SK-N-SH treated with all-trans-retinoic acid at 6 μM for 48 hours (cell line): ENCODE measurements at regions not wholly inside any gene's neighbourhood (a gene's known extent, or its start where the extent isn't known, plus 50 kb on each side); places are given as distances from the start of the nearest gene placed in this dataset.

Experiments used
- ARNTL ChIP-seq: fragments of 450-650 bp; formaldehyde crosslinking; IDR thresholded peaks from 2 replicates; pipeline ENCODE4 v1.5.0; 2020; ENCODE audit warnings: low read depth, mild to moderate bottlenecking, moderate library complexity, borderline replicate concordance
- BACH2 ChIP-seq: fragments of 250-450 bp; sonication (Bioruptor Pico); IDR thresholded peaks from 2 replicates; pipeline ENCODE4 v1.9.0; 2021; ENCODE audit warnings: mild to moderate bottlenecking, borderline replicate concordance
- CREB5 ChIP-seq: fragments of 250-450 bp; sonication (Bioruptor Pico); IDR thresholded peaks from 2 replicates; pipeline ENCODE4 v1.5.1; 2020; ENCODE audit warnings: low read depth, mild to moderate bottlenecking, moderate library complexity
- CSDC2 ChIP-seq: fragments of 250-450 bp; sonication (Bioruptor Pico); IDR thresholded peaks from 2 replicates; pipeline ENCODE4 v1.5.0; 2020; ENCODE audit warnings: mild to moderate bottlenecking, moderate library complexity
- ESRRG ChIP-seq: fragments of 250-450 bp; sonication (Bioruptor Pico); IDR thresholded peaks from 2 replicates; pipeline ENCODE4 v1.6.1; 2021; ENCODE audit warnings: mild to moderate bottlenecking
- ISL1 ChIP-seq: fragments of 250-450 bp; sonication (Bioruptor Pico); IDR thresholded peaks from 2 replicates; pipeline ENCODE4 v2.1.2; 2022; ENCODE audit warnings: mild to moderate bottlenecking, moderate library complexity
- PATZ1 ChIP-seq: fragments of 250-450 bp; sonication (Bioruptor Pico); IDR thresholded peaks from 2 replicates; pipeline ENCODE4 v1.8.0; 2020; ENCODE audit warnings: mild to moderate bottlenecking, moderate library complexity, borderline replicate concordance
- POU6F1 ChIP-seq: fragments of 250-450 bp; sonication (Bioruptor Pico); IDR thresholded peaks from 2 replicates; pipeline ENCODE4 v1.8.0; 2021; ENCODE audit warnings: low read depth, mild to moderate bottlenecking, moderate library complexity, borderline replicate concordance
- PPARA ChIP-seq: fragments of 250-450 bp; sonication (Bioruptor Pico); IDR thresholded peaks from 2 replicates; pipeline ENCODE4 v1.5.0; 2020; ENCODE audit warnings: mild to moderate bottlenecking, borderline replicate concordance
- SNAI2 ChIP-seq: fragments of 250-450 bp; sonication (Bioruptor Pico); IDR thresholded peaks from 2 replicates; pipeline ENCODE4 v1.5.0; 2020; ENCODE audit warnings: mild to moderate bottlenecking, moderate library complexity
- ZFP3 ChIP-seq: fragments of 250-450 bp; sonication (Bioruptor Pico); IDR thresholded peaks from 2 replicates; pipeline ENCODE4 v1.5.0; 2020; ENCODE audit warnings: mild to moderate bottlenecking, moderate library complexity
- ZFP30 ChIP-seq: fragments of 450-650 bp; formaldehyde crosslinking; IDR thresholded peaks from 2 replicates; pipeline ENCODE4 v1.5.0; 2022; ENCODE audit warnings: mild to moderate bottlenecking, moderate library complexity

GRCh38 chr2:103145739-103146138, 383.9 kb downstream of the TMEM182 start:
- no peak for TF ChIP-seq PPARA (CRISPR knock-in tag)
- no peak for TF ChIP-seq ZFP3 (CRISPR knock-in tag)
- no peak for TF ChIP-seq ARNTL (CRISPR knock-in tag)
- no peak for TF ChIP-seq CREB5 (CRISPR knock-in tag)
- no peak for TF ChIP-seq ISL1
- no peak for TF ChIP-seq ZFP30 (CRISPR knock-in tag)
- no peak for TF ChIP-seq ESRRG
- no peak for TF ChIP-seq BACH2 (CRISPR knock-in tag)
- no peak for TF ChIP-seq SNAI2
- TF ChIP-seq CSDC2: no peak
- TF ChIP-seq PATZ1: no peak
- no peak for TF ChIP-seq POU6F1
